Pancreas (tissue), 10 donors: ENCODE measurements at regions not wholly inside any gene's neighbourhood (a gene's known extent, or its start where the extent isn't known, plus 50 kb on each side); places are given as distances from the start of the nearest gene placed in this dataset.
"Not testable (repeated sequence)": the region's sequence is repeated elsewhere in the genome, so short reads cannot be mapped to it uniquely, and the experiment has no call there.

Experiments used
- ATAC-seq, 4 donors: fragments of 200-7000 bp; cut with Tn5 transposase; one replicate each; pipeline versions ENCODE4 v1.8.0 to v1.9.1; 2020; ENCODE audit warnings: mild to moderate bottlenecking in 4 of 4, moderate library complexity in 4 of 4
- DNase-seq, 6 donors: peaks; one replicate each; pipeline ENCODE4 v3.0.0-alpha.2; 2020
- FAIRE-seq: peaks from 2 replicates; lab custom pipeline; 2012; peaks lifted over from hg19 to GRCh38; lab: Jason Lieb, UNC
- H3K27ac ChIP-seq, 4 donors: fragments of 200-600 bp; sonication (generic); 1 replicate in 3 of 4; 2 replicates in 1 of 4; pipeline versions ENCODE4 v1.5.0 to v1.8.0; 2020
- H3K27me3 ChIP-seq, 4 donors: fragments of 200-600 bp; one replicate each; pipeline ENCODE4 v1.8.0; 2021
- H3K36me3 ChIP-seq, 3 donors: fragments of 200-600 bp; sonication (generic) in 1 of 3; one replicate each; pipeline versions ENCODE4 v1.5.0 to v1.8.0; 2020 to 2021
- H3K4me1 ChIP-seq, 3 donors: fragments of 200-600 bp; one replicate each; pipeline ENCODE4 v1.8.0; 2021
- H3K4me3 ChIP-seq, 4 donors: fragments of 200-600 bp; sonication (generic) in 2 of 4; one replicate each; pipeline versions ENCODE4 v1.5.0 to v1.8.0; 2020 to 2021
- H3K9me3 ChIP-seq, 4 donors: fragments of 200-600 bp; one replicate each; pipeline ENCODE4 v1.8.0; 2021
- WGBS, 2 donors: extraction: QIAGEN DNeasy Blood & Tissue Kit; methylation state at CpG; one replicate each; pipeline ENCODE4 v1.1.7; 2013; 5-methylcytosine and 5-hydroxymethylcytosine counted together
- intact Hi-C, 3 donors: fragments of 100-400 bp; cut with DNase I; formaldehyde crosslinking; loops; one replicate each; pipeline versions ENCODE4 v1.11.1 to v1.14.2; 2022
- TF ChIP-seq, protein P1 (sequence below), 4 donors: fragments of 200-600 bp; sonication (generic) in 3 of 4; IDR thresholded peaks; one replicate each; pipeline versions ENCODE4 v1.5.0 to v1.8.0; 2021; ENCODE audit warnings: antibody characterized with exemption in 4 of 4
- donor health status: healthy with polysubstance abuse.
- donor health status: DM: no; HTN: no; CAD: no; lungs with moderate emphysema.
- donor health status: DM: no; HTN: no; CAD: no.
- donor health status: control.
- donor health status: control.
- donor health status: Bipolar disorder and iron deficiency.
- donor health status: DM: yes; HTN: yes; CAD: no.
- donor health status: DM: no; HTN: no; CAD: no.
- donor health status: DM: no; HTN: no; CAD: no.
- donor health status: DM: yes; HTN: yes; CAD: no.

DNA sequence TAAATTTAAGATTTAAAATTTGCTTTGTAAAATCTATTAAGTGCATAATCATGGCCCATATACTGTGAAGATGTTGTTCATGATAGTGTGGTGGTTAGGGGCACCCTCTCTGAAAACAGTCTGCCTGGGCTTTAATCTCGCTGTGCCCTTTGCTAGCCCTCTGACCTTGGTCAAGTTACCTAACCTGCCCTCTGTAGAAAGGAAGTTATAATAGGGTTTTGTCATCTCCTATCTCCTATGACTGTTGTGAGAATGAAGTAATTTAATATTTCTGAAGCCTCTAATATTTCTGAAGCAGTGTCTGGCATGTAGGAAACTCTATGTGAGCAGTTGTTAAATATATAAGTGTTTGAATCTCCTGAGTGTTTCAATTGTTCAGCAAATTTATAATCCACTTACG is 116.6 kb upstream of the IVNS1ABP start:
- WGBS, 2 donors = 65 to 69% methylated on average over 2 of the region's 2 CpGs
- no peak for DNase-seq
- no peaks in the 10 kb centered on the region for H3K36me3 ChIP-seq
- H3K9me3 ChIP-seq = no peaks in the 10 kb centered on the region
- no peak for FAIRE-seq
- H3K4me1 ChIP-seq = no peaks in the 10 kb centered on the region
- H3K27ac ChIP-seq = no peak overlapping the region
- intact Hi-C loops = no loop called here
- TF ChIP-seq, protein P1, sequence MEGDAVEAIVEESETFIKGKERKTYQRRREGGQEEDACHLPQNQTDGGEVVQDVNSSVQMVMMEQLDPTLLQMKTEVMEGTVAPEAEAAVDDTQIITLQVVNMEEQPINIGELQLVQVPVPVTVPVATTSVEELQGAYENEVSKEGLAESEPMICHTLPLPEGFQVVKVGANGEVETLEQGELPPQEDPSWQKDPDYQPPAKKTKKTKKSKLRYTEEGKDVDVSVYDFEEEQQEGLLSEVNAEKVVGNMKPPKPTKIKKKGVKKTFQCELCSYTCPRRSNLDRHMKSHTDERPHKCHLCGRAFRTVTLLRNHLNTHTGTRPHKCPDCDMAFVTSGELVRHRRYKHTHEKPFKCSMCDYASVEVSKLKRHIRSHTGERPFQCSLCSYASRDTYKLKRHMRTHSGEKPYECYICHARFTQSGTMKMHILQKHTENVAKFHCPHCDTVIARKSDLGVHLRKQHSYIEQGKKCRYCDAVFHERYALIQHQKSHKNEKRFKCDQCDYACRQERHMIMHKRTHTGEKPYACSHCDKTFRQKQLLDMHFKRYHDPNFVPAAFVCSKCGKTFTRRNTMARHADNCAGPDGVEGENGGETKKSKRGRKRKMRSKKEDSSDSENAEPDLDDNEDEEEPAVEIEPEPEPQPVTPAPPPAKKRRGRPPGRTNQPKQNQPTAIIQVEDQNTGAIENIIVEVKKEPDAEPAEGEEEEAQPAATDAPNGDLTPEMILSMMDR (IDR thresholded peaks at IDR 0.05) = no peak
- ATAC-seq = no peak
- H3K4me3 ChIP-seq = no peak overlapping the region
- H3K27me3 ChIP-seq = no peaks in the 10 kb centered on the region

DNA sequence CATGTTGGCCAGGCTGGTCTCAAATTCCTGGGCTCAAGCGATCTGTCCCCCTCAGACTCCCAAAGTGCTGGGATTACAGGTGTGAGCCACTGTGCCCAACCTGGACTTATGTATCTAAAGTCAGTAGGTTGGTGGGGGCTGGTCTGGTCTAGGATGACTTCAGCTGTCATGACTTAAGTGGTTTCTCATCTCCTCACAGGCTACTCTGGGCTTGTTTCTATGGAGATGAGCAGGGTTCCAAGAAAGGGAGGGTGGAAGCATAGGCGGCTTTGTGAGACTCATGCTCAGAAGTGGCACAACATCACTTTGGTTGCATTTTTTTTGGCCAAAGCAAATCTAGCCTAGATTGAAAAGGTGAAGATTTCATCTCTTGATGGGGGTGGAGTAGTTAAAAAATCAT is 115.9 kb upstream of the IVNS1ABP start:
- Histone ChIP-seq H3K4me3 (no peak overlapping the region), H3K36me3 (no peaks in the 10 kb centered on the region), H3K27me3 (no peaks in the 10 kb centered on the region), H3K4me1 (no peaks in the 10 kb centered on the region), H3K27ac (no peak overlapping the region), H3K9me3 (no peaks in the 10 kb centered on the region)
- WGBS, 2 donors = 90 to 92% methylated on average over 2 of the region's 2 CpGs
- DNase-seq = no peak
- intact Hi-C loops = no loop called here
- no peak for ATAC-seq
- TF ChIP-seq, protein P1 (IDR thresholded peaks at IDR 0.05) = no peak
- FAIRE-seq = no peak

DNA sequence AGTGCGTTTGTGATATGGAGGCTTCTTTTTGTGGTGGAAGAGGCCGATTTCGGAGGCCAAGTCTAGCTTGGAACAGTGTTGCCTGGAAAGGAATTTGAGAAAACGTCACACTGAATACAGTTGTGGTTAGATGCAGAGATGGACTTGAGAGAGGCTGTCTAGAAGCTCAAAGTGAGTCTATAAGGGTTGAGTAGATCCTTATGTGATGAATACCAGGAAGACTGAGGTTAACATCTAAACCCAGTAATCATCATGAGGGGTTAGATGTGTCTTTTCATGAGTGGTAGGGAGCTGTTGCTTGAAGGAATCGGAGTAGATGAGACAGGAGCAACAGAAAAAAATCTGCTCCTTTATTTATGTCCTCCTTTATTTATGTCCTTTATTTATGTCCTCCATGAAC is 114.6 kb upstream of the IVNS1ABP start:
- no peaks in the 10 kb centered on the region for H3K36me3 ChIP-seq
- no peaks in the 10 kb centered on the region for H3K9me3 ChIP-seq
- no peak for ATAC-seq
- 65 to 76% methylated on average over 5 of the region's 5 CpGs for WGBS, 2 donors
- intact Hi-C loops = no loop called here
- H3K27me3 ChIP-seq = no peaks in the 10 kb centered on the region
- H3K4me3 ChIP-seq = no peak overlapping the region
- no peak for FAIRE-seq
- H3K27ac ChIP-seq = no peak overlapping the region
- DNase-seq = no peak
- no peaks in the 10 kb centered on the region for H3K4me1 ChIP-seq
- TF ChIP-seq, protein P1 (IDR thresholded peaks at IDR 0.05) = no peak

DNA sequence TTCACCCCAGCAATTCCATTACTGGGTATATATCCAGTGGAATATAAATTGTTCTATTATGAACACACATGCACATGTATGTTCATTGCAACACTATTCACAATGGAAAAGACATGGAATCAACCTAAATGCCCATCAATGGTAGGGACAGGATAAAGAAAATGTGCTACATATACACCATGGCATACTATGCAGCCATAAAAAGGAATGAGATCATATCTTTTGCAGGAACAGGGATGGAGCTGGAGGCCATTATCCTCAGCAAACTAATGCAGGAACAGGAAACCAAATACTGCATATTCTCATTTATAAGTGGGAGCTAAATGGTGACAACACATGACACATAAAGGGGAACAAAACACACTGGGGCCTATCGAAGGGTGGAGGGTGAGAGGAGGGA is 112.6 kb upstream of the IVNS1ABP start:
- H3K36me3 ChIP-seq, H3K4me1 ChIP-seq, DNase-seq, H3K27ac ChIP-seq, ATAC-seq, intact Hi-C loops, H3K4me3 ChIP-seq, H3K9me3 ChIP-seq, H3K27me3 ChIP-seq, FAIRE-seq: not testable (repeated sequence)
- 70 to 72% methylated on average over 1 of the region's 1 CpG for WGBS, 2 donors

DNA sequence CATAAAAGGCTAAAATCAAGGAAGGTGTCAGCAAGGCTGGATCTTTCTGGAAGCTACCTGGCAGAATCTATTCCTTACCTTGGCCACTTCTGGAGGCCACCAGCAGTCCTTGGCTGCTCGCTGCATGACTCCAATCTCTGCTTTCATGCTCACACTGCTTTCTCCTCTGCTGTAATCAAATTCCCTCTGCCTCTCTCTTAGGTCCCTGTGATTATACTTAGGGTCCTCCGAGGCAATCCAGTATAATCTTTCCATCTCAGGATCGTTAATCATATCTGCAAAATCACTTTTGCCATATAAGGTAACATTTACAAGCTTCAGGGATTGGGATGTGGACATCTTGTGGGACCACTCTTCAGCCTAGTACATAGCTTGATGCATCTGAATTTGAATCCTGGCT is 110.7 kb upstream of the IVNS1ABP start:
- FAIRE-seq = no peak
- Histone ChIP-seq H3K4me3 (no peak overlapping the region), H3K4me1 (no peaks in the 10 kb centered on the region), H3K9me3 (no peaks in the 10 kb centered on the region), H3K27me3 (no peaks in the 10 kb centered on the region), H3K36me3 (no peaks in the 10 kb centered on the region), H3K27ac (no peak overlapping the region)
- DNase-seq = no peak
- TF ChIP-seq, protein P1 (IDR thresholded peaks at IDR 0.05) = no peak
- intact Hi-C loops = no loop called here
- no peak for ATAC-seq
- 64 to 69% methylated on average over 3 of the region's 3 CpGs for WGBS, 2 donors

DNA sequence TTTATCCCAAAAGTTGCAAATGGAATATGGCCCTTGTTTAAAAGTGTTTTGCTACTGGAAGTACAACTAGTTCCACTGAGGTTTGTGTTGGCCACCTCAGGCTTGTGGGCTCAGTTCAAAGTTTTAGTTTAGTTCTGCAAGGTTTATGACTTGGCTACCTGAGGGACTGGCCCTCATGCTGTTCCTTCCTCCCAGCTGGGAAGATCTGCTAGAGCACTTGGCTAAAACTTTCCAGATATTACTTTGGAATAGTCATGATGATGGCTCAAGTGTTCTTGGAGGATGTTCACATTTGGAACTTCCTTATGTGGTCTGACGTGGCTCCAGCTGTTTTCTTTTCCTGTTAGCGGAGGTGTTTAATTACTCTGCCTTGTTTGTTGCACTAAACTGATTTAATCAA is 110.2 kb upstream of the IVNS1ABP start:
- H3K4me3 ChIP-seq = no peak overlapping the region
- no peak for ATAC-seq
- no peaks in the 10 kb centered on the region for H3K9me3 ChIP-seq
- no peaks in the 10 kb centered on the region for H3K36me3 ChIP-seq
- no peak for DNase-seq
- no peaks in the 10 kb centered on the region for H3K27me3 ChIP-seq
- intact Hi-C loops = no loop called here
- TF ChIP-seq, protein P1 (IDR thresholded peaks at IDR 0.05) = no peak
- WGBS, 2 donors = 72 to 81% methylated on average over 2 of the region's 2 CpGs
- FAIRE-seq = no peak
- no peaks in the 10 kb centered on the region for H3K4me1 ChIP-seq
- H3K27ac ChIP-seq = no peak overlapping the region
